Thyroid gland (tissue), 4 donors: ENCODE measurements at regions not wholly inside any gene's neighbourhood (a gene's known extent, or its start where the extent isn't known, plus 50 kb on each side); places are given as distances from the start of the nearest gene placed in this dataset.

Source experiments
- POLR2A ChIP-seq, 2 donors: fragments of 450-650 bp; IDR thresholded peaks; one replicate each; pipeline ENCODE4 v1.6.1; 2017; ENCODE audit warnings: antibody characterized with exemption in 2 of 2, mild to moderate bottlenecking in 2 of 2, moderate library complexity in 1 of 2
- TF ChIP-seq, protein P1 (sequence below), 6 experiments: fragments of 200-600 bp in 3 of 6; fragments of 450-650 bp in 3 of 6; sonication (generic) in 3 of 6; IDR thresholded peaks; one replicate each; pipeline ENCODE4 v1.5.1; 2016 to 2019; ENCODE audit warnings: antibody characterized with exemption in 6 of 6, mild to moderate bottlenecking in 2 of 6, inconsistent platforms in 1 of 6, moderate library complexity in 1 of 6

DNA sequence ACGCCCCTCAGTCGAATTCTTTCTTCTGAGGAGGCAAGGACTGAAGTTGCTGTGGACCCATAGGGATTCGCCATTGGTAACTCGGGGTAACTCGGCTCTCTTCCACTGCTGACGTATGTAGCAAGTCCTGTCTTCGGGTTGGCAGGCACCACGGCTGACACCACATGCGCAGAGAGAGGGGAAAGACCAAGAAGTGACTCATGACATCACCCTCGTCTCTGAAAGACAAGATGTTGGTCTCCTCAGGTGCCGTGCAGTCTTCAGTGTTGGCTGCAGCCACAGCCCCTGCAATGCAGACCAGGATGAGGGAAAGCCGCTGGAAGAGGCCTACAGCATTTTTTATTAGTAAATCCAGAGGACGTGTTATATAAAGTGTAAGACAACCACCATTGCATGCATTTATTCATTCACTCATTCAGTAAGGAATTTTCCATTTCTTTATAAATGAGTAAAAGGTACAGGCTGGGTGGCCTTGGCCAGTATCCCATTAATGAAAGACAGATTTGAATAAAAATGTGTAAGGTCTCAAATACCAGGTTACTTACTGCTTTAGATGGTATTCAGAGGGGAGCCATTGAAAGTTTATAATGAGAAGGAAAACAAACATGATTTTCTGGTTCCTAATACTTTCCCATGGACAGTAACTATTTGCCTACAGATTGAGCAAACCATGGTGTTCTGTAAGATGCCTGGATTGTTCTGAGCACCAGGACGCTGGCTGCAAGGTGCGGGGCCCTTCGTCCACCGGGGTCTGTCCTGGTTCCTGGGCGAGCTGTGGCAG lies 50.7 kb upstream of the IRF2BP2 start:
- no peak for TF ChIP-seq POLR2A (IDR thresholded peaks at IDR 0.05)
- TF ChIP-seq, protein P1, sequence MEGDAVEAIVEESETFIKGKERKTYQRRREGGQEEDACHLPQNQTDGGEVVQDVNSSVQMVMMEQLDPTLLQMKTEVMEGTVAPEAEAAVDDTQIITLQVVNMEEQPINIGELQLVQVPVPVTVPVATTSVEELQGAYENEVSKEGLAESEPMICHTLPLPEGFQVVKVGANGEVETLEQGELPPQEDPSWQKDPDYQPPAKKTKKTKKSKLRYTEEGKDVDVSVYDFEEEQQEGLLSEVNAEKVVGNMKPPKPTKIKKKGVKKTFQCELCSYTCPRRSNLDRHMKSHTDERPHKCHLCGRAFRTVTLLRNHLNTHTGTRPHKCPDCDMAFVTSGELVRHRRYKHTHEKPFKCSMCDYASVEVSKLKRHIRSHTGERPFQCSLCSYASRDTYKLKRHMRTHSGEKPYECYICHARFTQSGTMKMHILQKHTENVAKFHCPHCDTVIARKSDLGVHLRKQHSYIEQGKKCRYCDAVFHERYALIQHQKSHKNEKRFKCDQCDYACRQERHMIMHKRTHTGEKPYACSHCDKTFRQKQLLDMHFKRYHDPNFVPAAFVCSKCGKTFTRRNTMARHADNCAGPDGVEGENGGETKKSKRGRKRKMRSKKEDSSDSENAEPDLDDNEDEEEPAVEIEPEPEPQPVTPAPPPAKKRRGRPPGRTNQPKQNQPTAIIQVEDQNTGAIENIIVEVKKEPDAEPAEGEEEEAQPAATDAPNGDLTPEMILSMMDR (IDR thresholded peaks at IDR 0.05): no peak
